ENCODE measurements at regions not wholly inside any gene's neighbourhood (a gene's known extent, or its start where the extent isn't known, plus 50 kb on each side); places are given as distances from the start of the nearest gene placed in this dataset.

- no peak for TF ChIP-seq CTCF (IDR thresholded peaks at IDR 0.05; ENCODE audit: poor library complexity)
- TF ChIP-seq EZH2 (IDR thresholded peaks at IDR 0.05; ENCODE audit: borderline replicate concordance), result no peak
- TF ChIP-seq EZH2phosphoT487 (IDR thresholded peaks at IDR 0.05; ENCODE audit: low read depth, severe bottlenecking, unreplicated experiment), result no peak
Observed at GRCh38 chr9:80144406-80144805, 572.6 kb downstream of the TLE4 start.

All from hepatocyte (in vitro differentiated cells).